ENCODE measurements at regions not wholly inside any gene's neighbourhood (a gene's known extent, or its start where the extent isn't known, plus 50 kb on each side); places are given as distances from the start of the nearest gene placed in this dataset.

GRCh38 chr13:104869501-104869900 lies 1666.0 kb downstream of the EFNB2 start:
- no peak for DNase-seq (ENCODE audit: low read depth, low spot score)

GRCh38 chr13:104868806-104869205 lies 1666.7 kb downstream of the EFNB2 start:
- no peak for DNase-seq (ENCODE audit: low read depth, low spot score)

GRCh38 chr13:104855581-104855980 lies 1679.9 kb downstream of the EFNB2 start:
- no peak for DNase-seq (ENCODE audit: low read depth, low spot score)

- DNase-seq (ENCODE audit: low read depth, low spot score), result no peak
Measured at GRCh38 chr13:104854698-104855097, 1680.8 kb downstream of the EFNB2 start.

- DNase-seq (ENCODE audit: low read depth, low spot score), result no peak
Measured at GRCh38 chr13:104854007-104854406, 1681.5 kb downstream of the EFNB2 start.

GRCh38 chr13:104847922-104848321 lies 1687.5 kb downstream of the EFNB2 start:
- no peak for DNase-seq (ENCODE audit: low read depth, low spot score)

- DNase-seq (ENCODE audit: low read depth, low spot score), result no peak
Measured at GRCh38 chr13:104843401-104843800, 1692.1 kb downstream of the EFNB2 start.

- DNase-seq (ENCODE audit: low read depth, low spot score), result no peak
Measured at GRCh38 chr13:104841110-104841509, 1694.4 kb downstream of the EFNB2 start.

- DNase-seq (ENCODE audit: low read depth, low spot score), result no peak
Measured at GRCh38 chr13:104837756-104838155, 1697.7 kb downstream of the EFNB2 start.

- no peak for DNase-seq (ENCODE audit: low read depth, low spot score)
Measured at GRCh38 chr13:104833221-104833620, 1702.2 kb downstream of the EFNB2 start.

- DNase-seq (ENCODE audit: low read depth, low spot score), result no peak
Measured at GRCh38 chr13:104832231-104832630, 1703.2 kb downstream of the EFNB2 start.

- DNase-seq (ENCODE audit: low read depth, low spot score), result no peak
Measured at GRCh38 chr13:104831831-104832230, 1703.6 kb downstream of the EFNB2 start.

- DNase-seq (ENCODE audit: low read depth, low spot score), result no peak
Measured at GRCh38 chr13:104823709-104824108, 1711.8 kb downstream of the EFNB2 start.

- no peak for DNase-seq (ENCODE audit: low read depth, low spot score)
Measured at GRCh38 chr13:104823071-104823470, 1712.4 kb downstream of the EFNB2 start.

GRCh38 chr13:104817271-104817670 lies 1718.2 kb downstream of the EFNB2 start:
- DNase-seq (ENCODE audit: low read depth, low spot score), result no peak

- no peak for DNase-seq (ENCODE audit: low read depth, low spot score)
Measured at GRCh38 chr13:104816726-104817125, 1718.7 kb downstream of the EFNB2 start.

GRCh38 chr13:104810242-104810641 lies 1725.2 kb downstream of the EFNB2 start:
- no peak for DNase-seq (ENCODE audit: low read depth, low spot score)

GRCh38 chr13:104809483-104809882 lies 1726.0 kb downstream of the EFNB2 start:
- no peak for DNase-seq (ENCODE audit: low read depth, low spot score)

GRCh38 chr13:104805346-104805745 lies 1730.1 kb downstream of the EFNB2 start:
- DNase-seq (ENCODE audit: low read depth, low spot score), result no peak

- DNase-seq (ENCODE audit: low read depth, low spot score), result no peak
Measured at GRCh38 chr13:104799152-104799551, 1732.9 kb upstream of the SLC10A2 start.

GRCh38 chr13:104798486-104798885 lies 1732.3 kb upstream of the SLC10A2 start:
- DNase-seq (ENCODE audit: low read depth, low spot score), result no peak

- DNase-seq (ENCODE audit: low read depth, low spot score), result no peak
Measured at GRCh38 chr13:104796581-104796980, 1730.4 kb upstream of the SLC10A2 start.

GRCh38 chr13:104785952-104786351 lies 1719.7 kb upstream of the SLC10A2 start:
- no peak for DNase-seq (ENCODE audit: low read depth, low spot score)

- DNase-seq (ENCODE audit: low read depth, low spot score), result no peak
Measured at GRCh38 chr13:104784891-104785290, 1718.7 kb upstream of the SLC10A2 start.

GRCh38 chr13:104782741-104783140 lies 1716.5 kb upstream of the SLC10A2 start:
- DNase-seq (ENCODE audit: low read depth, low spot score), result no peak

All from brain pericyte (primary cell).